ENCODE measurements at regions not wholly inside any gene's neighbourhood (a gene's known extent, or its start where the extent isn't known, plus 50 kb on each side); places are given as distances from the start of the nearest gene placed in this dataset.

GRCh38 chr2:176579608-176580007 lies 310.4 kb downstream of the MTX2 start (continued):
- TF ChIP-seq, protein P1, sequence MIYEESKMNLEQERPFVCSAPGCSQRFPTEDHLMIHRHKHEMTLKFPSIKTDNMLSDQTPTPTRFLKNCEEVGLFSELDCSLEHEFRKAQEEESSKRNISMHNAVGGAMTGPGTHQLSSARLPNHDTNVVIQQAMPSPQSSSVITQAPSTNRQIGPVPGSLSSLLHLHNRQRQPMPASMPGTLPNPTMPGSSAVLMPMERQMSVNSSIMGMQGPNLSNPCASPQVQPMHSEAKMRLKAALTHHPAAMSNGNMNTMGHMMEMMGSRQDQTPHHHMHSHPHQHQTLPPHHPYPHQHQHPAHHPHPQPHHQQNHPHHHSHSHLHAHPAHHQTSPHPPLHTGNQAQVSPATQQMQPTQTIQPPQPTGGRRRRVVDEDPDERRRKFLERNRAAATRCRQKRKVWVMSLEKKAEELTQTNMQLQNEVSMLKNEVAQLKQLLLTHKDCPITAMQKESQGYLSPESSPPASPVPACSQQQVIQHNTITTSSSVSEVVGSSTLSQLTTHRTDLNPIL (CRISPR knock-in tag; IDR thresholded peaks at IDR 0.05; ENCODE audit: low read depth), result no peak
- TF ChIP-seq ZC3H10 (CRISPR knock-in tag; IDR thresholded peaks at IDR 0.05), result no peak
- TF ChIP-seq TOX (CRISPR knock-in tag; IDR thresholded peaks at IDR 0.05; ENCODE audit: borderline replicate concordance), result no peak
- no peak for TF ChIP-seq ZNF8 (CRISPR knock-in tag; IDR thresholded peaks at IDR 0.05)
- TF ChIP-seq ZFP3 (CRISPR knock-in tag; IDR thresholded peaks at IDR 0.05), result no peak
- TF ChIP-seq RARB (CRISPR knock-in tag; IDR thresholded peaks at IDR 0.05), result no peak

- no peak for ATAC-seq
- TF ChIP-seq ISL1 (CRISPR knock-in tag; IDR thresholded peaks at IDR 0.05) (peak; percentile 76), ZFP3 (CRISPR knock-in tag; IDR thresholded peaks at IDR 0.05) (no peak), PATZ1 (CRISPR knock-in tag; IDR thresholded peaks at IDR 0.05; ENCODE audit: borderline replicate concordance) (no peak), CSDC2 (CRISPR knock-in tag; IDR thresholded peaks at IDR 0.05) (no peak), BACH2 (CRISPR knock-in tag; IDR thresholded peaks at IDR 0.05; ENCODE audit: borderline replicate concordance) (no peak), GLIS3 (CRISPR knock-in tag; IDR thresholded peaks at IDR 0.05) (no peak)
Measured at GRCh38 chr2:176581557-176582165, 312.4 kb downstream of the MTX2 start.

- TF ChIP-seq GLIS3 (CRISPR knock-in tag; IDR thresholded peaks at IDR 0.05) (no peak), SNAI2 (CRISPR knock-in tag; IDR thresholded peaks at IDR 0.05) (no peak)
- ATAC-seq, result peak; percentile 26; the same call in 2 of the 3 replicates
Measured at GRCh38 chr2:176582176-176582575, 312.9 kb downstream of the MTX2 start.

GRCh38 chr2:176582990-176583481 lies 313.8 kb downstream of the MTX2 start:
- peak; percentile 98 for ATAC-seq
- TF ChIP-seq ZNF8 (CRISPR knock-in tag; IDR thresholded peaks at IDR 0.05) (no peak), TCF4 (CRISPR knock-in tag; IDR thresholded peaks at IDR 0.05; ENCODE audit: borderline replicate concordance) (no peak), RARB (CRISPR knock-in tag; IDR thresholded peaks at IDR 0.05) (no peak), ESRRG (CRISPR knock-in tag; IDR thresholded peaks at IDR 0.05) (no peak), ZFP30 (CRISPR knock-in tag; IDR thresholded peaks at IDR 0.05) (no peak), ZFP3 (CRISPR knock-in tag; IDR thresholded peaks at IDR 0.05) (no peak), BACH2 (CRISPR knock-in tag; IDR thresholded peaks at IDR 0.05; ENCODE audit: borderline replicate concordance) (no peak), SNAI2 (CRISPR knock-in tag; IDR thresholded peaks at IDR 0.05) (no peak), POU6F1 (CRISPR knock-in tag; IDR thresholded peaks at IDR 0.05; ENCODE audit: borderline replicate concordance, low read depth) (no peak), TOX (CRISPR knock-in tag; IDR thresholded peaks at IDR 0.05; ENCODE audit: borderline replicate concordance) (peak; percentile 44; the same call in 1 of the 2 replicates), ZNF565 (CRISPR knock-in tag; conservative IDR thresholded peaks at IDR 0.05; ENCODE audit: low read depth) (no peak), CSDC2 (CRISPR knock-in tag; IDR thresholded peaks at IDR 0.05) (no peak), PATZ1 (CRISPR knock-in tag; IDR thresholded peaks at IDR 0.05; ENCODE audit: borderline replicate concordance) (0 out of 2 replicates have a peak, but pooled peaks have one; percentile 14)
- TF ChIP-seq, protein P1 (CRISPR knock-in tag; IDR thresholded peaks at IDR 0.05; ENCODE audit: low read depth), result no peak
